ENCODE measurements at regions not wholly inside any gene's neighbourhood (a gene's known extent, or its start where the extent isn't known, plus 50 kb on each side); places are given as distances from the start of the nearest gene placed in this dataset.

DNA sequence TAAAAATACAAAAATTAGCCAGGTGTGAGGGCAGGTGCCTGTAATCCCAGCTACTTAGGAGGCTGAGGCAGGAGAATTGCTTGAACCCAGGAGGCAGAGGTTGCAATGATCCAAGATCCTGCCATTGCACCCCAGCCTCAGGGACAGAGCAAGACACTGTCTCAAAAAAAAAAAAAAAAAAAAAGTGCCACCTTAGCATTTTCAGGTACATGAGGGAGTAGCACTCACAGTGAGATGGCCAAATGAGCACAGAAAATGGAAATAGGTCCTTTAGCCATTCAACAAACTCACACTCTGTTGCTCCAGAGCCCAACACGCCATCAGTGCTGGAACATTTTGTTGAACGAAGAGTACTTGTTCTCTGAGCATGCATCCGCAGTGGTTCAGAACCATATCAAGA, 75.2 kb upstream of the MYL2 start:
- Histone ChIP-seq H3K27ac (no peak overlapping the region), H3K9me3 (no peaks in the 10 kb centered on the region), H3K27me3 (no peaks in the 10 kb centered on the region), H3K36me3 (no peaks in the 10 kb centered on the region), H3K4me1 (ENCODE audit: insufficient read depth) (no peaks in the 10 kb centered on the region), H3K4me3 (no peak overlapping the region)
- intact Hi-C loops (cut with DNase I): no loop called here
- 87 to 93% (median 89%) methylated on average over 3 of the region's 3 CpGs for WGBS, 3 donors
- DNase-seq: no peak
- TF ChIP-seq, protein P1, sequence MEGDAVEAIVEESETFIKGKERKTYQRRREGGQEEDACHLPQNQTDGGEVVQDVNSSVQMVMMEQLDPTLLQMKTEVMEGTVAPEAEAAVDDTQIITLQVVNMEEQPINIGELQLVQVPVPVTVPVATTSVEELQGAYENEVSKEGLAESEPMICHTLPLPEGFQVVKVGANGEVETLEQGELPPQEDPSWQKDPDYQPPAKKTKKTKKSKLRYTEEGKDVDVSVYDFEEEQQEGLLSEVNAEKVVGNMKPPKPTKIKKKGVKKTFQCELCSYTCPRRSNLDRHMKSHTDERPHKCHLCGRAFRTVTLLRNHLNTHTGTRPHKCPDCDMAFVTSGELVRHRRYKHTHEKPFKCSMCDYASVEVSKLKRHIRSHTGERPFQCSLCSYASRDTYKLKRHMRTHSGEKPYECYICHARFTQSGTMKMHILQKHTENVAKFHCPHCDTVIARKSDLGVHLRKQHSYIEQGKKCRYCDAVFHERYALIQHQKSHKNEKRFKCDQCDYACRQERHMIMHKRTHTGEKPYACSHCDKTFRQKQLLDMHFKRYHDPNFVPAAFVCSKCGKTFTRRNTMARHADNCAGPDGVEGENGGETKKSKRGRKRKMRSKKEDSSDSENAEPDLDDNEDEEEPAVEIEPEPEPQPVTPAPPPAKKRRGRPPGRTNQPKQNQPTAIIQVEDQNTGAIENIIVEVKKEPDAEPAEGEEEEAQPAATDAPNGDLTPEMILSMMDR (IDR thresholded peaks at IDR 0.05): no peak
- TF ChIP-seq EP300 (IDR thresholded peaks at IDR 0.05) (no peak), POLR2A (IDR thresholded peaks at IDR 0.05) (no peak)

DNA sequence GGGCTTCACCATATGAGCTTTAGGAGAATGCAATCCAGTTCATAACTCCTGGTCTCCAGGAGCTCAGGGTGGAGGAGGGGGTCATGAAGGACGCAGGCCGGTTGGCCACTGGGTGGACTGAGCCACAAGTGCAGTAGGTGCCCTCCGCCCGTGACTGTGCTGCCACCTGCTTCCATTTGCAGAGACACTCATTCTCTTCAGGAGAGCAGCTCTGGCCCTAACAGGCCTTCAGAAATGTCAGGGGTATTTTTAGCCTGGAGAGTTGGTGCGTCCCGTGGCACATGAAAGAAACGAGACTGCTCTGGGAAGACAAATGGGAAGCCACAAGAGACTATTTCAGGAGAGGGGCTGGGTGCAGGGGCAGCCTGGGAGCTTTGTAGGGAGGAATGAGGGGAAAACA, 74.6 kb upstream of the MYL2 start:
- Histone ChIP-seq H3K4me1 (ENCODE audit: insufficient read depth) (no peaks in the 10 kb centered on the region), H3K27me3 (no peaks in the 10 kb centered on the region), H3K27ac (no peak overlapping the region), H3K36me3 (no peaks in the 10 kb centered on the region), H3K9me3 (no peaks in the 10 kb centered on the region), H3K4me3 (no peak overlapping the region)
- WGBS, 3 donors: 68 to 82% (median 73%) methylated on average over 7 of the region's 7 CpGs
- intact Hi-C loops (cut with DNase I): no loop called here
- TF ChIP-seq EP300 (IDR thresholded peaks at IDR 0.05) (no peak), POLR2A (IDR thresholded peaks at IDR 0.05) (no peak)
- TF ChIP-seq, protein P1 (IDR thresholded peaks at IDR 0.05): no peak
- DNase-seq: no peak

DNA sequence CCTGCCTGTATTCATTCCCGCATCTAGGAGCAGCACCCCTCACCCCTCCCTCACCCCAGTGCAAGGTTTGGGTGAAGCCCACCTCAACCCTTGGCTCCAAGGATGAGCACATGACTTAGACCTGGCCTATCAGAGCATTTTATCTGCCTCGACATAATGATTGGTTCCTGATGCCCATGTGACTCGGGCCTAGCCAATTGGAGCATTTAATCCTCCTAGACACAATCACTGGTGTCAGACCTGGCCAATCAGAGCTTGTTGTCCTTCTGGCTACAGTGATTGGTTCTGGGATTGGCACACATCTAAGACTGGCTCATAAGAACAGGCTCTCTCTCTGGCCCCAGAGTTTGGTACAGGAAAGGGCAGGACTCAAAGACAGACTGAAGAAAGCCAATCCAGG, 73.1 kb upstream of the MYL2 start:
- Histone ChIP-seq H3K9me3 (no peaks in the 10 kb centered on the region), H3K36me3 (no peaks in the 10 kb centered on the region), H3K27me3 (no peaks in the 10 kb centered on the region), H3K27ac (no peak overlapping the region), H3K4me1 (ENCODE audit: insufficient read depth) (no peaks in the 10 kb centered on the region), H3K4me3 (no peak overlapping the region)
- TF ChIP-seq EP300 (IDR thresholded peaks at IDR 0.05) (no peak), POLR2A (IDR thresholded peaks at IDR 0.05) (no peak)
- TF ChIP-seq, protein P1 (IDR thresholded peaks at IDR 0.05): no peak
- 74 to 86% (median 77%) methylated on average over 3 of the region's 3 CpGs for WGBS, 3 donors
- no peak for DNase-seq
- intact Hi-C loops (cut with DNase I): no loop called here

DNA sequence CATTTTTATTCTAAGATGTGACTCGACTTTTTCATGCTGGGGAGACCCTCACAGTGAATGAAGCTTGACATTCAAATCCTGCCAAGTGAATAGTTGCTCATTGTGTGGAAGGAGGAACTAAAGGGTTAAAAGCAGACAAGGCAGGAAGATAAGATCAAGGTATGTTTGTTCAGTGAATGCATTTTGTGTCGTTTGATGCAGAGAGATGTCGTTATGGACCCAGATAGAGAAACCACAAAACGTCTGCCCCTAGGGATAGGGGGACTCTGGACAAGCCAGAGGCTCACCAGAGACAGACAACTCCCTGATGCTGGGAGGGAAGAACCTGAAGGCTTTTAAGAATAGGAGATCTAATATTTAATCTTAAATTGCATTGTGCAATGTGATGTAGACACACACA, 72.5 kb upstream of the MYL2 start:
- H3K36me3 ChIP-seq: no peaks in the 10 kb centered on the region
- H3K9me3 ChIP-seq: no peaks in the 10 kb centered on the region
- 11 to 16% (median 16%) methylated on average over 4 of the region's 4 CpGs for WGBS, 3 donors
- no peaks in the 10 kb centered on the region for H3K27me3 ChIP-seq
- intact Hi-C loops (cut with DNase I): no loop called here
- no peak for TF ChIP-seq POLR2A (IDR thresholded peaks at IDR 0.05)
- TF ChIP-seq EP300 (IDR thresholded peaks at IDR 0.05): no peak
- TF ChIP-seq, protein P1 (IDR thresholded peaks at IDR 0.05): no peak
- no peaks in the 10 kb centered on the region for H3K4me1 ChIP-seq (ENCODE audit: insufficient read depth)
- no peak for DNase-seq
- no peak overlapping the region for H3K27ac ChIP-seq
- no peak overlapping the region for H3K4me3 ChIP-seq

DNA sequence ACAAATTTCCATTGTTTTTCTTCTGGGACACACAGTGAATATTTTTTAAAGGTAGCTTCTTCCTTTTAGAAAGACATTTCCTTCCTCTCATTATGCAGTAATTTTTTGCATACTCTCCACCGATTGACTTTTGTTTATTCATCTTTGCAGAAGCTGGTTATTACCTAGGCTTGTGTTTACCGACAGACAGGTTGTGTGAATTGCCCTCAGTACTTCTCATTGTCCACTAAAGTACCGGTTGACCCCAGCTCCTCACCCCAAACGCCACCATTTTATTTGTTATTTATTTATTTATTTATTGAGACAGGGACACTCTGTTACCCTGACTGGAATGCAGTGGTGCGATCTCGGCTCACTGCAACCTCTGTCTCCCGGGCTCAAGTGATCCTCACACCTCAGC, 63.4 kb upstream of the MYL2 start:
- H3K4me3 ChIP-seq: no peak overlapping the region
- H3K27me3 ChIP-seq: no peaks in the 10 kb centered on the region
- no peaks in the 10 kb centered on the region for H3K4me1 ChIP-seq (ENCODE audit: insufficient read depth)
- H3K27ac ChIP-seq: no peak overlapping the region
- TF ChIP-seq EP300 (IDR thresholded peaks at IDR 0.05) (no peak), POLR2A (IDR thresholded peaks at IDR 0.05) (no peak)
- TF ChIP-seq, protein P1 (IDR thresholded peaks at IDR 0.05): no peak
- H3K9me3 ChIP-seq: no peaks in the 10 kb centered on the region
- no peak for DNase-seq
- intact Hi-C loops (cut with DNase I): no loop called here
- WGBS, 3 donors: 73 to 80% (median 75%) methylated on average over 7 of the region's 7 CpGs
- H3K36me3 ChIP-seq: no peaks in the 10 kb centered on the region

Measured in ovary (tissue), 7 donors.